GM21528 (cell line): ENCODE measurements at regions not wholly inside any gene's neighbourhood (a gene's known extent, or its start where the extent isn't known, plus 50 kb on each side); places are given as distances from the start of the nearest gene placed in this dataset.

Source experiments
- ATAC-seq: cut with Tn5 transposase; IDR thresholded peaks from one replicate; pipeline ENCODE4 v1.9.1; 2021; ENCODE audit warnings: mild to moderate bottlenecking, moderate library complexity; ENCODE audit not compliant: unreplicated experiment, low FRiP score

- ATAC-seq = no peak
These were observed 84.9 kb upstream of the C21orf91 start for GRCh38 chr21:17903929-17904639.

GRCh38 chr21:17903029-17903806 lies 84.1 kb upstream of the C21orf91 start:
- no peak for ATAC-seq

- no peak for ATAC-seq
These were observed 82.4 kb upstream of the C21orf91 start for GRCh38 chr21:17901458-17902079.

- no peak for ATAC-seq
These were observed 81.8 kb upstream of the C21orf91 start for GRCh38 chr21:17900990-17901385.

- no peak for ATAC-seq
These were observed 81.3 kb upstream of the C21orf91 start for GRCh38 chr21:17900281-17900989.

- no peak for ATAC-seq
These were observed 70.0 kb upstream of the C21orf91 start for GRCh38 chr21:17889171-17889570.

GRCh38 chr21:17869115-17869514 lies 50.0 kb upstream of the C21orf91 start:
- ATAC-seq = no peak
